Activated CD4-positive, alpha-beta memory T cell treated with anti-CD3 and anti-CD28 coated beads for 36 hours (primary cell): ENCODE measurements at regions not wholly inside any gene's neighbourhood (a gene's known extent, or its start where the extent isn't known, plus 50 kb on each side); places are given as distances from the start of the nearest gene placed in this dataset.

Experiments
- CTCF ChIA-PET: fragments of 350-600 bp; sonication (Branson Sonifier 250); formaldehyde crosslinking; loops from one replicate; lab custom pipeline; 2021; ENCODE audit warnings: antibody characterized with exemption, inconsistent platforms; lab: Charles Lee
- POLR2A ChIA-PET: fragments of 350-600 bp; sonication (Branson Sonifier 250); formaldehyde crosslinking; loops from one replicate; lab custom pipeline; 2021; ENCODE audit warnings: antibody characterized with exemption; lab: Charles Lee
- DNase-seq: peaks from one replicate; pipeline ENCODE4 v3.0.0-alpha.2; 2020
- H3K27ac Mint-ChIP-seq: one replicate; pipeline ENCODE4 v1.8.0; 2021; ENCODE audit warnings: mixed read lengths
- H3K27me3 Mint-ChIP-seq: one replicate; pipeline ENCODE4 v1.8.0; 2021; ENCODE audit warnings: mixed read lengths
- H3K36me3 Mint-ChIP-seq: one replicate; pipeline ENCODE4 v1.8.0; 2021; ENCODE audit warnings: mixed read lengths
- H3K4me1 Mint-ChIP-seq: one replicate; pipeline ENCODE4 v1.8.0; 2021; ENCODE audit warnings: low read depth, mixed read lengths
- H3K4me3 Mint-ChIP-seq: one replicate; pipeline ENCODE4 v1.8.0; 2021; ENCODE audit warnings: mild to moderate bottlenecking, mixed read lengths
- H3K9me3 Mint-ChIP-seq: one replicate; pipeline ENCODE4 v1.8.0; 2021; ENCODE audit warnings: mixed read lengths
- intact Hi-C: fragments of 100-400 bp; cut with micrococcal nuclease; formaldehyde crosslinking; loops from one replicate; pipeline ENCODE4 v1.15.1; 2023

DNA sequence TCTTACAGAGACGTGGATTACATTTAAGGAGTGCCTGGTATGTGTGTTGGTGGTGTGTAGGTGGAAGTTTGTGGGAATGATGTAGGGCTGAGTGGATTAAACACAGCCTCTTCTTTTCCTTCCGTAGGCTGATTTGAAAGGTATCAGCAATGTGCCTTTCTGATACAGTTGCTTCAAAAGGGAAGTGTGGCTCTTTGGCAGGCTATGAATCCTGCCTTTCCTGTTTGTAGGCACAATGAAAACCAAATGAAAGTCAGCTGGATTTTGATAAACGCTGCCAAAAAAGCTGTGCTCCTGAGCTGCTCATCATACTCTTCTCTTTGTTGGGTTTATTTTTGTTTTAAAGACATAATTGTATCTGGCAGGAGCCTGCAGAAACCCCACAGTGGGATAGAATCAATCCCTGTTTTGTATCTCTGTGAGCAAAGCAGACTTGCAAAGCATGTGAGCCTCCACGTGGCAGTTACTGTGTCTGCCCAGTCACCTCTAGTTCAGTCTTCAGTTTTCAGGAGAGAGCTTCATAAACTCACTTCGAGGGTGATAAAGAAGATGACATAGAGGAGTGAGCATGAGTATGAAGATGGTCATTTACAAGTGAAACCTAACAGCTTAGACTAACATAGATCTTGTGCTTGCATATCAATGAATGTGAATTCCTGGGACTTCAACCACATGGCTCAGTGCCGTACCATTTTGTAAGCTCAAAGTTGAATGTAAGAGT is 655.7 kb upstream of the KIRREL3 start:
- Mint-ChIP-seq H3K4me1 (no peaks in the 10 kb centered on the region), H3K9me3 (peaks cover 7% of the 10 kb centered on the region), H3K27ac (no peak overlapping the region), H3K4me3 (no peak overlapping the region), H3K36me3 (no peaks in the 10 kb centered on the region), H3K27me3 (no peaks in the 10 kb centered on the region)
- intact Hi-C loops = no loop called here
- ChIA-PET POLR2A (no interaction called here), CTCF (no interaction called here)
- no peak for DNase-seq

- no peak for DNase-seq
- ChIA-PET CTCF (no interaction called here), POLR2A (no interaction called here)
- no peaks in the 10 kb centered on the region for H3K27me3 Mint-ChIP-seq
- no peaks in the 10 kb centered on the region for H3K4me1 Mint-ChIP-seq
- H3K4me3 Mint-ChIP-seq = no peak overlapping the region
- no peak overlapping the region for H3K27ac Mint-ChIP-seq
- no peaks in the 10 kb centered on the region for H3K36me3 Mint-ChIP-seq
- H3K9me3 Mint-ChIP-seq = no peaks in the 10 kb centered on the region
- intact Hi-C loops = no loop called here
Observed at GRCh38 chr11:127653076-127653475, 652.5 kb upstream of the KIRREL3 start.

DNA sequence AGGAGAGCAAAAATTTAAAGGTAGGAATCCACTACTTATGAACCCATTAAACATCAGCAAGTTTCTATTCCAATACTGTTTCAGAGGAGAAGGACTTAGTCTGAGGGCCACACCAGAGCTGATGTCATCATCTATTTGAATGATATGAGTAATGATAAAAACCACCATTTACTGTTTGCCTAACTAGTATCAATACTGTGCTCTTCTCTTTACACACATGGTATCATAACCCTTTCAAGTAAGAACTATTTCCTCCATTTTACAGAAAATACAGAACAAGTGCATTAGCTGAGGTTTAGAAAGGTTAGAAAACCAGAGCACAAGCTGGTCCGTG is 651.3 kb upstream of the KIRREL3 start:
- Mint-ChIP-seq H3K27me3 (no peaks in the 10 kb centered on the region), H3K4me1 (no peaks in the 10 kb centered on the region), H3K4me3 (no peak overlapping the region), H3K9me3 (no peaks in the 10 kb centered on the region), H3K27ac (no peak overlapping the region), H3K36me3 (no peaks in the 10 kb centered on the region)
- DNase-seq = no peak
- intact Hi-C loops = no loop called here
- ChIA-PET CTCF (no interaction called here), POLR2A (no interaction called here)

DNA sequence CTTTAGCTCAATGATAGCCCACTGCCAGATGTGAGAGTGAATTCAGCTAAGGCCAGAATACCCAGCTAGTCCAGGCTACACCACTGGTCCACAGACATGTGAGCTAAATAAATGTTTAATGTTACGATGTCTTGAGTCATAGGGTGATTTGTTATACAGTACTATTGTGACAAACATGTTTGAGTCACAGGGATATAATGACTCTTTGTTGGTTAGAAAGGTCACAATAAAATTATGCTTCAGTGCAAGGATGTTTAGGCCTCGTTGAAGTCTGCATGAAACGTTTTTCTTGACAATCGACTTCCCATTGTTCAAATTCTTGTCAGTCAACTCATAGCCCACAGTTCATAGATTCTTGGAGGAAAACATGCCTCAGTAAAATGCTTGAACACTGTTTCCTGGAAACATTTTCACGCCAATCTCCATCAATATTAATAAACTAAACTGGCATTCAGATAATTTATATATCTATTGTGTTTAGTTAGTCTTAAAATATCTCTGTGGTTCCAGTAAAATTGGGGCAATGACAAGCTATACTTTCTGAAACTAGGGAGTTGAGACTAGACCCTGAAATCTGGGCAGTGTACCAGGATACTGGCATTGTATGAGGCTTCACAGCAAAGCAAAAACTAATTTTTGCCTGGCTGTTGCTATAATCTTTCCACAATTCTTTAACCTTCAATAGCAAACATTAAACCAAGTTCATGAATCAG is 650.8 kb upstream of the KIRREL3 start:
- no peak overlapping the region for H3K27ac Mint-ChIP-seq
- intact Hi-C loops = no loop called here
- POLR2A ChIA-PET = no interaction called here
- no peaks in the 10 kb centered on the region for H3K36me3 Mint-ChIP-seq
- H3K27me3 Mint-ChIP-seq = no peaks in the 10 kb centered on the region
- CTCF ChIA-PET = no interaction called here
- H3K4me1 Mint-ChIP-seq = no peaks in the 10 kb centered on the region
- H3K9me3 Mint-ChIP-seq = no peaks in the 10 kb centered on the region
- H3K4me3 Mint-ChIP-seq = no peak overlapping the region
- no peak for DNase-seq

DNA sequence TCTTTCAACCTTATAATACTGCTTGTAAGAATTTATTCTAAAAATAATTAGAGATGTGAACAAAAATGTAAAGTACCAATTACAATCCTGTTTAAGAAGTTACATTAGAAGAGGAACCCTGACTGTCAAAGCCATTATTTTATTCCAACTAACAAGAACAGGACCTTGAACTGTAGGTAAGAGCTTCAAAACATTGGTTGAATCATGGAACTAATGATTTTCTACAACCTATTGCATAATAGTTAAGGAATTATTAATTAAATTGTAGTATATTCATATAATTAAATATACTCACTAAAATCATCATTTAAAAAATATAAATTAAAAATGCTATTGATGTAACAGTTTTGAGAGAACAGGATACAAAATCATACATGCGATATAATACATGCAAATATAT is 649.4 kb upstream of the KIRREL3 start:
- no peak overlapping the region for H3K4me3 Mint-ChIP-seq
- no peaks in the 10 kb centered on the region for H3K4me1 Mint-ChIP-seq
- intact Hi-C loops = no loop called here
- no peaks in the 10 kb centered on the region for H3K9me3 Mint-ChIP-seq
- no peak overlapping the region for H3K27ac Mint-ChIP-seq
- POLR2A ChIA-PET = no interaction called here
- H3K27me3 Mint-ChIP-seq = no peaks in the 10 kb centered on the region
- no peak for DNase-seq
- no peaks in the 10 kb centered on the region for H3K36me3 Mint-ChIP-seq
- CTCF ChIA-PET = no interaction called here

GRCh38 chr11:127649071-127649470 is 648.5 kb upstream of the KIRREL3 start:
- H3K4me1 Mint-ChIP-seq = no peaks in the 10 kb centered on the region
- H3K27me3 Mint-ChIP-seq = no peaks in the 10 kb centered on the region
- H3K4me3 Mint-ChIP-seq = no peak overlapping the region
- CTCF ChIA-PET = no interaction called here
- H3K27ac Mint-ChIP-seq = no peak overlapping the region
- DNase-seq = no peak
- H3K9me3 Mint-ChIP-seq = no peaks in the 10 kb centered on the region
- intact Hi-C loops = no loop called here
- POLR2A ChIA-PET = no interaction called here
- H3K36me3 Mint-ChIP-seq = no peaks in the 10 kb centered on the region

DNA sequence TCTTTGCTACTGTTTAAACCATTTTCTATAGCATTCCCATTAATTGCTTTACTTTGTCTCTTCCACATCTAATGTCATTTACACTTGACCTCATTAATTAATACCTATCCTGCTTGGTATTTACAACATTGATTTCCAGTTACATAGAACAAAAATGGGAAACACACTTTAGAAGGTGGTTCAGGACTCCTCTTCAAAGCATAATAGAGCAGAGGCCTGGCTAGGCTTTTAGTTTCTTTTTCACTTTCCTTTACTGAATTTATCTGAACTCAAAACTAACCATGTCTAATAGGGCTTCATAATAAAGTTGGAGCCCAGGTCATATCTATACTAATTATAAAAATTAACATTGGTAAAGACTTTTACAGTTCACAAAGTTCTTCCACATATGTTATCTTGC is 648.0 kb upstream of the KIRREL3 start:
- DNase-seq = no peak
- intact Hi-C loops = no loop called here
- Mint-ChIP-seq H3K4me1 (no peaks in the 10 kb centered on the region), H3K27ac (no peak overlapping the region), H3K27me3 (no peaks in the 10 kb centered on the region), H3K9me3 (no peaks in the 10 kb centered on the region), H3K4me3 (no peak overlapping the region), H3K36me3 (no peaks in the 10 kb centered on the region)
- ChIA-PET POLR2A (no interaction called here), CTCF (no interaction called here)

GRCh38 chr11:127644366-127644765 is 643.8 kb upstream of the KIRREL3 start:
- intact Hi-C loops = no loop called here
- H3K9me3 Mint-ChIP-seq = no peaks in the 10 kb centered on the region
- POLR2A ChIA-PET = no interaction called here
- no peaks in the 10 kb centered on the region for H3K27me3 Mint-ChIP-seq
- H3K36me3 Mint-ChIP-seq = no peaks in the 10 kb centered on the region
- DNase-seq = no peak
- no peak overlapping the region for H3K4me3 Mint-ChIP-seq
- CTCF ChIA-PET = no interaction called here
- no peaks in the 10 kb centered on the region for H3K4me1 Mint-ChIP-seq
- H3K27ac Mint-ChIP-seq = no peak overlapping the region

DNA sequence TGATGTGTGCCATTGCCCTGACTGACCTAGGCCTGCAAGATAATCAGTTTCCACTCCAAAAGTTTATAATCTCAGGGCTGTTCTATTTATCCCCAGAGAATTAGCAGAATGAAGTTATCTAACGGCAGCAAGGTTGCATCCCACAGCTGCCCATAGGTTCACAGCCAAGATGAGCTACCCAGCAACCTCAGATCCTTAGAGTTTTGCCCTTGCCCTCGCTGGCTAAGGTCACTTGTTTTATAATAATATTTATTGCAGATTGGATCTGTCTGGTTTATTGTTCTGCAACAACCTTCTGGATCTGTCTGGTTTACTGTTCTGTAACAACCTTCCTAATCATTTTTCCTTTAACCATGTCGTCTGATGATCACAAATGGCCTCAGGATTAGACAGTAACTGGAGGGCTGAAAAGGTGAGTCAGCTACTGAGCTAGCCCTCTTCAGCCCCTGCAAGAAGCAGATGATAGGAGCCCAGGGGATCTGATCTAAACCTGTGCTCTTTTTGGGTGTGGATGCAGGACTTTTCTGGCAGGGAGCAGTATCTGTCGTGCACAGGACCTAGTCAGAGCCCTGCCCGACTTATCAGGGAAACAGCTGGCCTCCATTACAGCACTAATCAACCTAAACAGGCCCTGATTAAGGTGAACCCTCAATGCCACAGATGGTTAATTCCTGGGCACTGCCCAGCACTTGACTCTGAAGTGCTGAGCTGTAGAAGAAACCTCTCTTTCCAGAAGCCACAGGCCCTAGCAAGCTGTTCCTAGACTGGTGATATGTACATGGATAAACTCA is 642.9 kb upstream of the KIRREL3 start:
- Mint-ChIP-seq H3K9me3 (no peaks in the 10 kb centered on the region), H3K27ac (no peak overlapping the region), H3K27me3 (no peaks in the 10 kb centered on the region), H3K36me3 (no peaks in the 10 kb centered on the region), H3K4me1 (no peaks in the 10 kb centered on the region), H3K4me3 (no peak overlapping the region)
- intact Hi-C loops = no loop called here
- DNase-seq = no peak
- ChIA-PET POLR2A (no interaction called here), CTCF (no interaction called here)

DNA sequence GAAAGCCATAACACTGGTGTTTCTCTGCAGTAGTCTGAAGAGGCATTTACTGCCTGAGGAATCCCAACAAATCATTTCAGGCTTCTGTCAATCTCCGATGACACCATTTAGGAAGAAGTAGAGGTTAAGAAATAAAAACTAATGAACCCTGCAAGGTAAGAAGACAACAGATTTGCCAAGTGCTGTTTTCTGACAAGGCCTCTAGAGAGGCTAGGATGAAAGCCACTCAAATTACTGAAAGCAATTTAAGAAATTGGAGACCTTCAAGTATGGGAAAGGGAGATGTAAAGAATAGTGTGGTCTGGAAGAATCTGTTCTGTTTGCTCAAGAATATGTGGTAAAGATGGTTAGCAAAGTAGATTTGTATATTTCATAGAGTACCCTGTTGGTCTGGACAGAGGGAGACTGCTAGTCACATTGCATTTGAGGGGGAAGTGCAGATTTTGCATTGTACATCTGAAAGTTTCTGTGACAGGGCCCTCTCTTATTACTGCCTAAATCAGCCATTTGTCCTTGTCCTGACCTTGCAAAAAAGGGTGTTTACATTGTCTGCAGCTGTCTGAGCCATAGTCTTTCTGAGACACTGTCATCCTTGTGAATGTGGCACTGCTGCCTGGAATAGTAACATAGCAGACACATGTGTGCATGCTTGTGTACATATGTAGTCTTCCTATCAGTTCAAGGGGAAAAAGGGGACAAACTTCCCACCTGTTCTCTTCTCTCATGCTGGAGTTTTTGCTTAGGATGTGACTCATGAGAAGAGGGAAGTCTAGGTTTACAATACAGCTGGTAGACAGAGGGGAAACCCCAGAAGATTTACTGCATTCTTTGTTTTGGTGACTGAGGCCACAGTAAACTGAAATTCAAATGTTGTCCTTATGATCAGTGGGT is 640.2 kb upstream of the KIRREL3 start:
- no peaks in the 10 kb centered on the region for H3K36me3 Mint-ChIP-seq
- no peaks in the 10 kb centered on the region for H3K9me3 Mint-ChIP-seq
- no peaks in the 10 kb centered on the region for H3K4me1 Mint-ChIP-seq
- H3K4me3 Mint-ChIP-seq = no peak overlapping the region
- intact Hi-C loops = no loop called here
- no peak overlapping the region for H3K27ac Mint-ChIP-seq
- H3K27me3 Mint-ChIP-seq = no peaks in the 10 kb centered on the region
- POLR2A ChIA-PET = no interaction called here
- no peak for DNase-seq
- CTCF ChIA-PET = no interaction called here

GRCh38 chr11:127639916-127640315 is 639.3 kb upstream of the KIRREL3 start:
- DNase-seq = no peak
- Mint-ChIP-seq H3K4me1 (no peaks in the 10 kb centered on the region), H3K4me3 (no peak overlapping the region), H3K36me3 (no peaks in the 10 kb centered on the region), H3K27ac (no peak overlapping the region), H3K27me3 (no peaks in the 10 kb centered on the region), H3K9me3 (no peaks in the 10 kb centered on the region)
- ChIA-PET CTCF (no interaction called here), POLR2A (no interaction called here)
- intact Hi-C loops = no loop called here
